Fibroblast of pulmonary artery (primary cell): ENCODE measurements at regions not wholly inside any gene's neighbourhood (a gene's known extent, or its start where the extent isn't known, plus 50 kb on each side); places are given as distances from the start of the nearest gene placed in this dataset.

ENCODE experiments used
- DNase-seq: peaks from one replicate; pipeline ENCODE4 v3.0.0-alpha.2; 2010; ENCODE audit warnings: low read depth
- H3K4me3 ChIP-seq: replicated peaks from 2 replicates; pipeline ENCODE4 v1.5.1; 2011; ENCODE audit warnings: low read depth, mild to moderate bottlenecking, control low read depth, low read length, moderate library complexity
- CTCF ChIP-seq: IDR thresholded peaks from 2 replicates; pipeline ENCODE4 v1.5.1; 2011; ENCODE audit warnings: mild to moderate bottlenecking, control low read depth, low read length, inconsistent platforms; ENCODE audit errors: missing control alignments

- H3K4me3 ChIP-seq: no peak overlapping the region
- no peak for DNase-seq
- TF ChIP-seq CTCF: no peak
These were observed 177.5 kb upstream of the GATA6 start for GRCh38 chr18:21991886-21992285.

GRCh38 chr18:21996351-21996826 lies 173.0 kb upstream of the GATA6 start:
- no peak for TF ChIP-seq CTCF
- no peak overlapping the region for H3K4me3 ChIP-seq
- DNase-seq: peak; percentile 8

- peak; percentile 95 for TF ChIP-seq CTCF
- peak; percentile 66 for DNase-seq
- H3K4me3 ChIP-seq: no peak overlapping the region
These were observed 171.9 kb upstream of the GATA6 start for GRCh38 chr18:21997207-21998143.

- DNase-seq: no peak
- no peak for TF ChIP-seq CTCF
- no peak overlapping the region for H3K4me3 ChIP-seq
These were observed 170.9 kb upstream of the GATA6 start for GRCh38 chr18:21998486-21998885.

GRCh38 chr18:22001912-22002487 lies 167.4 kb upstream of the GATA6 start:
- no peak for DNase-seq
- TF ChIP-seq CTCF: no peak
- no peak overlapping the region for H3K4me3 ChIP-seq

GRCh38 chr18:22005191-22005841 lies 164.1 kb upstream of the GATA6 start:
- H3K4me3 ChIP-seq: no peak overlapping the region

More at GRCh38 chr18:22005191-22005841, 164.1 kb upstream of the GATA6 start:
- no peak for TF ChIP-seq CTCF
- DNase-seq: no peak
